Motor neuron (in vitro differentiated cells): ENCODE measurements at regions not wholly inside any gene's neighbourhood (a gene's known extent, or its start where the extent isn't known, plus 50 kb on each side); places are given as distances from the start of the nearest gene placed in this dataset.
"Not testable (repeated sequence)": the region's sequence is repeated elsewhere in the genome, so short reads cannot be mapped to it uniquely, and the experiment has no call there.

Experiments
- ATAC-seq, 8 experiments: fragments of 200-7000 bp; cut with Tn5 transposase; replicated peaks in 6 of 8; 2 replicates each; pipeline ENCODE4 v1.8.0; 2021; ENCODE audit warnings: mild to moderate bottlenecking in 8 of 8, moderate library complexity in 8 of 8
- H3K27ac ChIP-seq, 2 donors: fragments of 250-450 bp; sonication (Bioruptor Pico); 2 replicates each; pipeline ENCODE4 v1.9.0; 2021; ENCODE audit warnings: antibody characterized with exemption in 2 of 2, mild to moderate bottlenecking in 2 of 2, moderate library complexity in 1 of 2
- H3K4me1 ChIP-seq, 2 donors: fragments of 250-450 bp; sonication (Bioruptor Pico); replicated peaks in 1 of 2; 2 replicates each; pipeline ENCODE4 v1.6.1; 2021; ENCODE audit warnings: antibody characterized with exemption in 2 of 2, mild to moderate bottlenecking in 2 of 2, moderate library complexity in 1 of 2
- H3K4me3 ChIP-seq, 5 donors: fragments of 250-450 bp; sonication (Bioruptor Pico); 2 replicates each; pipeline ENCODE4 v1.9.0; 2021; ENCODE audit warnings: antibody characterized with exemption in 5 of 5, mild to moderate bottlenecking in 5 of 5, moderate library complexity in 4 of 5
- WGBS, 10 experiments: fragments of 450-650 bp; shearing (Covaris generic); methylation state at CpG; one replicate each; pipeline ENCODE4 v1.0.0; 2022; 5-methylcytosine and 5-hydroxymethylcytosine counted together
- in situ Hi-C, 9 experiments: fragments of 400-800 bp; cut with MboI; loops; one replicate each; pipeline ENCODE4 v1.15.0; 2021; ENCODE audit warnings: low sequenced_read_pairs in 9 of 9, low pct_unique_long_range_greater_than_20kb in 2 of 9; ENCODE audit not compliant: unreplicated experiment in 9 of 9

DNA sequence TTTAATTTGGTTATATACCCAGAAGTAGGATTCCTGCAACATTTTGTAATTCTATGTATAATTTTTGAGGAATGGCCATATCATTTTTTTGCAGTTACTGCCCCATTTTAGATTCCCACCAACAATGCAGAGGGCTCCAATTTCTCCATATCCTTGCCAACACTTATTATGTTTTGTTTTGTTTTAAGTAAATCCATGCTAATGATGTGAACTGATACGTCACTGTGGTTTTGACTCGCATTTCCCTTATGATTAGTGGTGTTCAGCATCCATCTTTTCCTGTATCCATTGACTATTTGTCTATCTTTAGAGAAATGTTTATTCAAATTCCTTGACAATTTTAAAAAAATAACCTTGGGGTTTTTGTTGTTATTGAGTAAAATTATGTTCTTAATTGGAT, 826.4 kb downstream of the CDH11 start:
- Histone ChIP-seq H3K4me1 (no peaks in the 10 kb centered on the region), H3K27ac (no peak overlapping the region), H3K4me3 (no peak overlapping the region)
- in situ Hi-C loops, result no loop called here
- 72 to 100% (median 93%) methylated on average over 1 to 2 of the region's 2 CpGs for WGBS, 10 experiments
- no peak for ATAC-seq

DNA sequence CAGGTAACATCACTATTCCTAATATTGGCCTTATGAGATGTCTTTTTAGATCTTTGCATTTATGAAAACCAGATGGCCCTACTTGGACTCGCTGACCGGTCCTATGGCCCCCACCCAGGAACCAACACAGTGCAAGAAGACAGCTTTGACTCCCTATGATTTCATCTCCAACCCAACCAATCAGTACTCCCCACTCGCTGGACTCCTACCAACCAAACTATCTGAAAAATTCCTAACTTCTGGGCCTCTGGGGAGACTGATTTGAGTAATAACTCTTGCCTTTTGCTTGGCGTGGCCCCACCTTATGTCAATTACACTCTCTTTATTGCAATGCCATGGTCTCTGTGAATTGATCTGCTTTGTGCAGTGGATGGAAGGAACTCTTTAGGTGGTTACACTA, 828.9 kb downstream of the CDH11 start:
- Histone ChIP-seq H3K27ac (no peak overlapping the region), H3K4me1 (peaks cover 1 to 7% of the 10 kb centered on the region in 2 donors), H3K4me3 (no peak overlapping the region)
- 56 to 100% (median 90%) methylated on average over 1 to 4 of the region's 4 CpGs; no CpG with 5 or more reads in 3 of the 10 experiments for WGBS, 10 experiments
- no peak for ATAC-seq
- in situ Hi-C loops, result no loop called here

DNA sequence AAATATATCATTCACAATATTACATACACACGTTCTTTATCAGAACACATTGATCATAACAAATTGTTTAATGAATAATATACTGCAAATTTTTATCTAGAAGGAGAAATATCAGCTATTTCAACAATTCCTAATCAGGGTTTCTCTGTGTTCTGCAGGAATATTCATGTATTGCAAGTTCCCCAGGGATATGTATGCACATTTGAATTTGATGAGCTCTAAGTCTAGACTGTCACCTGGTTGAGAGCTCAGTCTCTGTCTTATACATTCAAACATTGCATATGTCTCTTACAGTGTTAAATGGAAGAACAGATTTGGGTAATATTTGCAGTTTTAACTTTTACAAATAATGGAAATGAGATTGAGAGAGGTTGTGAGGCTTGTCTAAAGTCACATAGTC, 829.7 kb downstream of the CDH11 start:
- peak in 3 of 8 experiments; percentile 58 to 71 (median 66) for ATAC-seq
- Histone ChIP-seq H3K4me1 (peaks cover 5 to 11% of the 10 kb centered on the region in 2 donors), H3K4me3 (no peak overlapping the region), H3K27ac (no peak overlapping the region)
- WGBS, 10 experiments, result 0 to 100% (median 84%) methylated on average over 1 of the region's 1 CpG; no CpG with 5 or more reads in 2 of the 10 experiments
- in situ Hi-C loops, result no loop called here

DNA sequence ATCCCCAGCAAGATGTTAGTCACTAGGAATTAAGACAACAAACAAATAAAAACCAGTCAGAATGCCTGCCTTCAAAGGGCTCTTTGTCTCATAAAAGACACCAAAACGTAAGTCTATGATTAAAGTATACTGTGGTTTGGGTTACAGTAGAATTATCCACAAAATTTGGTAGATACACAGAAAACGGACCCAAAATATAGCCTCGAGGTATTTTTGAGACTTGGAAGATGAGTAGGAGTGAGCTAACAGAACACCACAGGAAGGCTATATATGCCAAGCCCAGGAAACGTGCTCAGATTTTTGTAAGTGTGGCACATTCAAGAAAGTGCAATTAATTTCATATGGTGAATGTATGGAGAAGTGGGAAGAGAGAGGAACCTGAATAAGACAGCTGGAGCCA, 831.4 kb downstream of the CDH11 start:
- ATAC-seq, result no peak
- no peak overlapping the region for H3K4me3 ChIP-seq
- peaks cover 5 to 11% of the 10 kb centered on the region in 2 donors for H3K4me1 ChIP-seq
- in situ Hi-C loops, result no loop called here
- 20 to 100% (median 87%) methylated on average over 1 to 4 of the region's 4 CpGs for WGBS, 10 experiments
- H3K27ac ChIP-seq, result no peak overlapping the region

DNA sequence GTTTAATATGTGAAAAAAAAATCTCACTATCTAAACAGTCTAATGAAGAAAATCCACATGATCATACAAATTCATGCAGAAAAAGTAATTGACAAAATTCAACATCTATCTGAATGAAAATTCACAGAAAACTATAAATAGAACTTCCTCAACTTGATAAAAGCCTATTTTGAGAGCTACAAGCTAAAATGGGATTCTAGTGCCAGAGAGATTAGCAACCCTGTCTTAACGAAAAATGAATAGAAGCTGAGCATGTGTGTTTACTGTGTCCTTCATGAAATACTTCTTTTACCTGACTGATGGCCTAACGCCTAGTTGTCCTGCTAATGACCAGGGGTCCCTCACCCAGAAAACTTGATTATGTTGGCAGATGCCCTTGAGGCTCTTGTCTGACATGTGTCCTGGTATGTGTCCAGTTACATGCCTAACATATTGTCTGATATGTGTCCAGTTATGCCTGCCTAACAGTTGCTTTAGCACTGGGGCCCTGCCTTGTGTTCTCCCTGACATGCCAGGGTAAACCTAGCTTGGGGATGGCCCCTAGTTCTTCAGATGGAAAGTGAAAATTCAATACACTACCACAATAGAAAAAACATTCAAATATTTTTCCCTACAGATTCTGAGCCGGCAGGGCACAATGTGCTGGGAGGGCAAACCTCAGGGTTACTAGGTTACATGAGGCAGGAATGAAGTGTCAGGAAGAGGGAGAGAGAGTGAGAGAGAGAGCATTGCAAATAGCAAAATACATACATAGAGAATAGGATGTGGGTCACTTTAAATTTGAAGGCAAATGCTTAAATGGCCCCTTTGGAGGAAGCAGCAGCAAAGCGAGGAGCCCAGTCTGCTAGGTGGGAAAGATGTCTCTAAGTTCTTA, 834.0 kb downstream of the CDH11 start:
- ATAC-seq, result peak in 5 of 8 experiments; percentile 61 to 98 (median 80)
- in situ Hi-C loops, result no loop called here
- no peak overlapping the region for H3K4me3 ChIP-seq
- 0 to 100% (median 43%) methylated on average over 1 to 4 of the region's 4 CpGs for WGBS, 10 experiments
- peak overlapping the region in 1 of 2 donors; percentile 27 for H3K27ac ChIP-seq
- H3K4me1 ChIP-seq, result peaks cover 5 to 11% of the 10 kb centered on the region in 2 donors

DNA sequence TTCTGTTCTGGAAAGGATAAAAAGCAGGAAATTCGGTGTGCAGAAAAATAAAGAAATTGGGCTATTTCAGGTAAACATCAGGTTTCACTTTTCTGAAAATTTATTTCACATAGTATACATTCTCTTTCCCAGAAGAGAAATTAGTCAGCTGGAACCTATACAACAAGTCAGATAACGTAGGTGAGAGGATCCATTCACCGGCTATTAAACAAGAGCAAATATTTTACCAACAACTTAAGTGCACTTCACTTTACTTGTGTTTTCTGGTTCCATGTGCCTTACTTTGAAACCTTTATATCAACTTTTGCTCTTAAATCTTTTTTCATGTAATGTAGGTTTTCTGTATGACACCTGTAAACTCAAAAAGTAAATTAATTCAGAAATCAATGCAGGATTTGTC, 839.7 kb downstream of the CDH11 start:
- no peak overlapping the region for H3K27ac ChIP-seq
- in situ Hi-C loops, result no loop called here
- ATAC-seq, result no peak
- 53 to 100% (median 93%) methylated on average over 1 to 3 of the region's 3 CpGs; no CpG with 5 or more reads in 1 of the 10 experiments for WGBS, 10 experiments
- no peaks in the 10 kb centered on the region for H3K4me1 ChIP-seq
- no peak overlapping the region for H3K4me3 ChIP-seq

DNA sequence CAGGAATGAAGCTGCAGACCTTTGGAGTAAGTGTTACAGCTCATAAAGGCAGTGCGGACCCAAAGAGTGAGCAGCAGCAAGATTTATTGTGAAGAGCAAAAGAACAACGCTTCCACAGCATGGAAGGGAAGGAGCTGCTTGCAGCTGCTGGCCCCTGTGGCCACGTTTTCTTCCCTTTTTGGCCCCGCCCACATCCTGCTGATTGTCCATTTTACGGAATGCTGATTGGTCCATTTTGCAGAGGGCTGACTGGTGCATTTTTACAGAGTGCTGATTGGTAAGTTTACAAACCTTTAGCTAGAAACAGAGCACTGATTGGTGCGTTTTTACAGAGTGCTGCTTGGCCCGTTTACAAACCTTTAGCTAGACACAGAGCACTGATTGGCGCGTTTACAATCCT, 841.5 kb downstream of the CDH11 start:
- Histone ChIP-seq H3K4me3 (no peak overlapping the region), H3K27ac (no peak overlapping the region), H3K4me1 (no peaks in the 10 kb centered on the region)
- in situ Hi-C loops, result no loop called here
- no peak for ATAC-seq
- WGBS, 10 experiments, result 71 to 94% (median 92%) methylated on average over 4 to 7 of the region's 9 CpGs; no CpG with 5 or more reads in 2 of the 10 experiments

DNA sequence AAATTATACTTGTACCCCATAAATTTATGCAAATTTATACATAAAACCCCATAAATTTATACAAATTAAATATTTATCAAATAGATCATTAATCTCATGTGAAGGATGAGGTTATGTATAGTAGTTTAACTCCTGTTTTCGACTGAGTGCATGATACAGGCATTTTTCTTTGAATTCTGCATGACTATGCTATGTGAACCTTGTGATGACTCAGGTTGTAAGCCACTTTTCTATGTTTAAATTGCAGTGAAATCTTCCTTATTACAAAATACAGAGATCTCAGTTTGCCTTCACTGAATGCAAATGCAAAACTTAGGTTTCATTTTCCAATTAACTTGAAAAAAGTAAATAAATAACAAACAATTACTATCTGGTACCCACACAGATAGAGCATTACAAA, 843.7 kb downstream of the CDH11 start:
- no peak overlapping the region for H3K4me3 ChIP-seq
- no peak overlapping the region for H3K27ac ChIP-seq
- no peak for ATAC-seq
- no peaks in the 10 kb centered on the region for H3K4me1 ChIP-seq
- 0 to 100% (median 68%) methylated on average over 1 of the region's 1 CpG; no CpG with 5 or more reads in 2 of the 10 experiments for WGBS, 10 experiments
- in situ Hi-C loops, result no loop called here

DNA sequence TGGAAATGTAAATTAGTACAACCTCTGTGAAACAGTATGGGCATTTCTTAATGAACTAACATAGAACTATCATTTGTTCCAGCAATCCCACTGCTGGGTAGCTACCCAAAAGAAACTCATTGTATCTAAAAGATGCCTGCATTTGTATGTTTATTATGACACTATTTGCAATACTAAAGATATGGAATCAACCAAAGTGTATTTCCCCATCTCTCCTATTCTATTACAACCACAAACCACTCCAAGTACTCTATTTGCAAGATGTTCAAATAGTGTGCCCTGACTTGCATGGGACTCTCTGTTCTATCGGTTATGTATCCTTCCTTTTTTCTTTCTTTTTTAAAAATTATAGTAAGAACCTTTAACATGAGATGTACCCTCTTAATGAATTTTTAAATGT, 845.2 kb downstream of the CDH11 start:
- H3K4me1 ChIP-seq, result no peaks in the 10 kb centered on the region
- 23 to 100% (median 80%) methylated on average over 1 of the region's 1 CpG; no CpG with 5 or more reads in 1 of the 10 experiments for WGBS, 10 experiments
- in situ Hi-C loops, result no loop called here
- no peak for ATAC-seq
- no peak overlapping the region for H3K4me3 ChIP-seq
- no peak overlapping the region for H3K27ac ChIP-seq

DNA sequence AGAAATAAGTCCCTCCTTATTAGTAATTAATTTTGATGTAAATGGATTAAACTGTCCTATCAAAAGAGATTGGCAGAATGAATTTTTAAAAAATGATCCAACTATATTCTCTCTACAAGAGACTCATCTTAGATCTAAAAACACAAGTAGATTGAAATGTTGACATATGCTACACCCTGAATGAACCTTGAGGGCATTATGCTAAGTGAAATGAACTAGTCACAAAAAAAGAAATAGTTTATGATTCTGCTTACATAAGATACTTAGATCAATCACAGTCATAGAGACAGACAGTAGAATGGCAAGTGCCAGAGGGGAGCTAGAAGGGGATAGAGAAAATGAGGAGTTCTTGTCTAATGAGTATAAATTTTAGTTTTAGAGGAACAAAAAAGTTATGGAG, 849.8 kb downstream of the CDH11 start:
- Histone ChIP-seq H3K4me3 (no peak overlapping the region), H3K27ac (no peak overlapping the region), H3K4me1 (no peaks in the 10 kb centered on the region)
- peak in 2 of 8 experiments; percentile 50 to 64 for ATAC-seq
- in situ Hi-C loops, result no loop called here

DNA sequence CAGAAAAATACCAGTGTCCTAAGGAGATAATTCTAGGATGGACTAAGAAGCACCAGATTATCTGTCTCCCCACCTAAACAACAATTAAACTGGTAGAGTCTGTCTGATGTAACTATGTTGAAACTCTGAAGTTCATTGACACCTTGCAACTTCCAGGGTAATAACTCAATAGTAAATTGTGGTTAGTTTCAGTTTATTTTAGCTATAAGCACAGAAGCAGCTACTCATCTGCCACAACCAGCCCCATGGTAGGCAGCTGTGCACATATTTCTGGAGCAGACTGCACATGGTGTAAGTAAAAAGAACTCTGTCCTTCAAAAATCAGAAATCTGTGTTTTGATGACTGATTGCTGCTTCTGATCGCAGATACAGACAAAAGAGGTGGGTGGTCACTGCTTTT, 852.1 kb downstream of the CDH11 start:
- H3K27ac ChIP-seq, result no peak overlapping the region
- no peaks in the 10 kb centered on the region for H3K4me1 ChIP-seq
- H3K4me3 ChIP-seq, result no peak overlapping the region
- ATAC-seq, result no peak
- 0 to 78% (median 55%) methylated on average over 1 of the region's 1 CpG; no CpG with 5 or more reads in 3 of the 10 experiments for WGBS, 10 experiments
- in situ Hi-C loops, result no loop called here

DNA sequence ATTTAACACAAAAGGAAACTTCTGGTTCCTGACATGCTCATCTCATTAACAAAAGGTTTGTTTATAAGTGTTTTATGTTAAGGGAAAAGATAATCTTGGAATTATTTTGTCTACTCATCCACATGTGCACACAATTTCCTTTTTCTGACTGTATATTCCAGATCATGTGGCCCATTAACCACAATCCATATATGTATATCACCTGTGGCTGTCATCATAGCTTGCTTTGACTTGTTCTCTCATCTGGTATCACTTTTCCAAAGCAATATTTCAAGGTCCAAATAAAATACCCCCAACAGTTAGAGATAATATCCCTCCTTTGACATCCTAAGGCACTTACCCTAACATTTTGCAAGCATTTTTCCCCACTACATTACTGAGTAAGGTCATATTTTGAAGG, 856.1 kb downstream of the CDH11 start:
- Histone ChIP-seq H3K4me3 (no peak overlapping the region), H3K27ac (no peak overlapping the region), H3K4me1 (no peaks in the 10 kb centered on the region)
- in situ Hi-C loops, result no loop called here
- ATAC-seq, result no peak

DNA sequence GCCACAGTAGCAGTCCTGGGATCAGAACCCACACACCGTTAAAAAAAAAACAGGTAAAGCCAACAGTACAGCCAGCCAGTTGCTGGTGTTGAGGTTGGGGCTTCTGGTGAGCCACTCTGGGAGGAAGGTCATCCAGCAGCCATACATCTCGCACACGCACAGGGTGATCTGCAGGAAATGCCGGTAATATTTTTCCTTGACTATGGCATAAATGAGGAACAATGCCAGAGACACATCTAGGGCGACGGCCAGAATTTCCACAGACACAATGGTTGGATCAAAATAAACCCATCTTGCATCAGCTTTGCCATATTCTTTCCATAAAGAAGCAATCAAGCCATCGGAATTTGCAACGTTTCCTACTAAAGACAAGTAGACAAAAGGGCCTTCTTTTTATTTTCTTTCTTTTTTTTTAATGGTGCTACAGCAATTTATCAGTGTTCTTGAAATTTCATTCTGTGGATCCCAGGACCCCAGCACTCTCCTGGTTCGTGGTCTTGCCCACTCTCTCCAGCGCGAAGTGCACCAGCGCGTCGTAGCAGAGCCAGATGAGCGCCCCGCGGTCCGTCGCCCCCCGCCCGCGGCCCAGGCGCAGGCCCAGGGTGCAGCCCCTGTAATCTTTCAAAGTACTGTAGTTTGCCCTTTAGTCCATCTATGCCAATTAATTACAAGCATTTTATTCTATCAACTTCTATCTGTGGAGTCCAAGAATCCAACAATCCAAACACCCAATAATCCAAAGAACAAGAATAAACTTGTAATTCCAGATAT, 861.0 kb downstream of the CDH11 start:
- H3K4me3 ChIP-seq, in situ Hi-C loops, ATAC-seq, H3K4me1 ChIP-seq, H3K27ac ChIP-seq: not testable (repeated sequence)
- 83 to 100% (median 91%) methylated on average over 1 to 18 of the region's 23 CpGs; no CpG with 5 or more reads in 1 of the 10 experiments for WGBS, 10 experiments
